ENCODE measurements at regions not wholly inside any gene's neighbourhood (a gene's known extent, or its start where the extent isn't known, plus 50 kb on each side); places are given as distances from the start of the nearest gene placed in this dataset.

GRCh38 chr14:106803379-106803778 lies 1277.0 kb downstream of the TMEM121 start:
- TF ChIP-seq CTCF (conservative IDR thresholded peaks at IDR 0.05; ENCODE audit: low read depth, low read length): no peak
- TF ChIP-seq EZH2 (IDR thresholded peaks at IDR 0.05; ENCODE audit: borderline replicate concordance, low read depth, low read length, poor library complexity, severe bottlenecking): no peak
